ENCODE measurements at regions not wholly inside any gene's neighbourhood (a gene's known extent, or its start where the extent isn't known, plus 50 kb on each side); places are given as distances from the start of the nearest gene placed in this dataset.

DNA sequence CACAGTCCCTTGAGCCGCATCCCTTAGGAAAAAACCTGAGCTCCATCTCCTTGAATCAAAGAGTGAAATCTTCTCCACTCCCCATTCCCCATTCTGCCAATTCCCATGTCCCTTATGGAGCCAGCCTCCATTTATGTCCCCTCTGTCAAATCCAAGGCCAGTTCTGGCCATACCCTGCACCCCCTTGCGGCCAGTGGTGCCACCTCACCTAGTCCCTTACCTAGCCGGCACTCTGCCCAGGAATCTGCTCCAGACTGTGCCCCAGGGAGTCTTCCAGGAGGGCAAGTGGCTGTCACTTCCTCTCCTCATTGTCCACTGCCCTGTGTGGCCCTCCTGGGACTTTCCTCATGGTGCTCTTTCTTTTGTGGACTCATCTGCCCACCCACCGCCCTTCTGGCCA, 195.4 kb upstream of the RMP24 start:
- TF ChIP-seq POLR2A (IDR thresholded peaks at IDR 0.05): no peak
- TF ChIP-seq CTCF (IDR thresholded peaks at IDR 0.05): no peak
